ENCODE measurements at regions not wholly inside any gene's neighbourhood (a gene's known extent, or its start where the extent isn't known, plus 50 kb on each side); places are given as distances from the start of the nearest gene placed in this dataset.
A peak's percentile ranks its signal among the peaks of the same experiment; 100 is the strongest.

DNA sequence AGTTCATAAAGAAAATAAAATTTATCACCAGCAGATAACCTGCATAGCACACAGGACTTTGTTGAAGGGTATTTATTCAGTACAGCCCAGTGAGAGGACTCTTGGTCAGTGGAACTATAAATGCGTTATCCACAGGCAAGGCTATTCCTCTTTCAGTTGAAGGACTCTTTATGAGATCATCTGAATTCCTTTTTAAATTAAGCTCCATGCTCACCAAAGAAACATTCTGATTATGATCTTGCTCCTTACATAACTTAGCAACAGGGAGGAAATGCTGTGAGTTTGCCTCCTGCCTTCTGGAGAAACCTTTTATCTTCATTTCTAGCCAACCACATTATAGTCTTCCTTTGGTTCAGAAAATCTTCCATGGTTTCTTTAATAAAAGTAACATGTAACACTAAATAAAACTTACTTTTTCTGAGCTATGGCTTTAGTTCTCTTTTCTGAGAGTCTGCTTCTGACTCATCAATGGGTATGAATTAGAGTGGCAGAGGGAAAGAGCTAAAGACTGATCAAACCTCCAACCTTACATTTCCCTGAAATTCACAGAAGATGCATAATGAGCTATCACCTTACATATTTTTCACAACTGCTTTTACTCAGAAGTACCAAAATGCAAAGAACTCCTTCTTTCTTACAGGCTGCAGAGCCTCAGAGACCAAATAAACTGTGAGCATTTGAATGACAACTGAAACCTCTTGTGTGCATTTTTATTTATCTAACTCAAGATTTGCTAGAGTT lies 267.2 kb downstream of the ADGRG6 start:
- no peak overlapping the region for H3K4me3 Mint-ChIP-seq (ENCODE audit: unreplicated experiment)
- peaks cover 8% of the 10 kb centered on the region for H3K36me3 Mint-ChIP-seq (ENCODE audit: low read depth, unreplicated experiment)
- H3K9me3 Mint-ChIP-seq (ENCODE audit: unreplicated experiment) = peaks cover 6% of the 10 kb centered on the region
- H3K27ac Mint-ChIP-seq (ENCODE audit: unreplicated experiment) = peak overlapping the region; percentile 89
- peaks cover 46% of the 10 kb centered on the region for H3K4me1 Mint-ChIP-seq (ENCODE audit: unreplicated experiment)
- TF ChIP-seq, protein P1, sequence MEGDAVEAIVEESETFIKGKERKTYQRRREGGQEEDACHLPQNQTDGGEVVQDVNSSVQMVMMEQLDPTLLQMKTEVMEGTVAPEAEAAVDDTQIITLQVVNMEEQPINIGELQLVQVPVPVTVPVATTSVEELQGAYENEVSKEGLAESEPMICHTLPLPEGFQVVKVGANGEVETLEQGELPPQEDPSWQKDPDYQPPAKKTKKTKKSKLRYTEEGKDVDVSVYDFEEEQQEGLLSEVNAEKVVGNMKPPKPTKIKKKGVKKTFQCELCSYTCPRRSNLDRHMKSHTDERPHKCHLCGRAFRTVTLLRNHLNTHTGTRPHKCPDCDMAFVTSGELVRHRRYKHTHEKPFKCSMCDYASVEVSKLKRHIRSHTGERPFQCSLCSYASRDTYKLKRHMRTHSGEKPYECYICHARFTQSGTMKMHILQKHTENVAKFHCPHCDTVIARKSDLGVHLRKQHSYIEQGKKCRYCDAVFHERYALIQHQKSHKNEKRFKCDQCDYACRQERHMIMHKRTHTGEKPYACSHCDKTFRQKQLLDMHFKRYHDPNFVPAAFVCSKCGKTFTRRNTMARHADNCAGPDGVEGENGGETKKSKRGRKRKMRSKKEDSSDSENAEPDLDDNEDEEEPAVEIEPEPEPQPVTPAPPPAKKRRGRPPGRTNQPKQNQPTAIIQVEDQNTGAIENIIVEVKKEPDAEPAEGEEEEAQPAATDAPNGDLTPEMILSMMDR (IDR thresholded peaks at IDR 0.05; ENCODE audit: unreplicated experiment) = no peak
- no peak for DNase-seq (ENCODE audit: low spot score)
- H3K27me3 Mint-ChIP-seq (ENCODE audit: unreplicated experiment) = no peaks in the 10 kb centered on the region

DNA sequence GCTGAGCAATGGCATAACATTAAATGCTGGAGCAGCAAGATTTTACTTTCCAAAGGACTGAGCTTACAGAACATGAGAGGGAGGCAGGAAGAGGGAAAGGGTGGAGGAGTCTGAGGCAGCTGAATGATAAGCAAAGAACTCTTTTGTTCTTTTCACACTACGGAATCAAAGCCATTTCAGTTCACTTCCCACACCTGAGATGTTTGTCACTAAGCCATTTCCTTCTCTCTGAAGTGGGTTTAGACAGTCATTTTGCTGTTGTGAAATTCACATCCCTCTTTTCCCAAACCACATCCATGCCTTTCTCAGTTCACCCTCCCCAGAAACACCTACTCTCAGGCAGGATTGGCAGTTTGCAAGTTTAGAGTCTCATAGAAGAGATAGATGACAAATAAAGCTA lies 267.9 kb downstream of the ADGRG6 start:
- Mint-ChIP-seq H3K27ac (ENCODE audit: unreplicated experiment) (peak overlapping the region; percentile 89), H3K27me3 (ENCODE audit: unreplicated experiment) (no peaks in the 10 kb centered on the region), H3K9me3 (ENCODE audit: unreplicated experiment) (peaks cover 10% of the 10 kb centered on the region), H3K36me3 (ENCODE audit: low read depth, unreplicated experiment) (peaks cover 11% of the 10 kb centered on the region), H3K4me1 (ENCODE audit: unreplicated experiment) (peaks cover 46% of the 10 kb centered on the region), H3K4me3 (ENCODE audit: unreplicated experiment) (no peak overlapping the region)
- no peak for DNase-seq (ENCODE audit: low spot score)
- TF ChIP-seq, protein P1 (IDR thresholded peaks at IDR 0.05; ENCODE audit: unreplicated experiment) = no peak

DNA sequence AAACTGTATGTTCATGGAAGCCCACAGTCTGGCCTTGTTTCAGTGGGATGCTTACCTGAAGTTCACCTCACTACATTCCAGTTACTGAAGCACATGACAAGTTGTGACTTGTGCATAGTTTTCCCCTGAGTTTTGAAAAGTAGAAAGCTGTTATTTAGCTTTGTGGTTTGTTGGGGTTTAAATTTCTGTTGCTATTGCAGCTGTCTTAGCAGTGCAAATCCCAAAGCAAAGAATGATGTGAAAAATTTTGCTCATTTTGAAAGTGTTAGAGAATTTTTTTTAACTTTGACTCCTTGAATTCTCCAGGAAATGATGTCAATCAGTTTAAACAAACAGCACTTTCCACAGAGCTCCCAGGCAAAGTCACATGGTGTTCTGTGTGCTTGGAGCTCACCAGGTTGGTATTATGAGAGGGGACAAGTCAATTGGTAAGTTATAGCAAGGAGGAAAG lies 268.4 kb downstream of the ADGRG6 start:
- no peaks in the 10 kb centered on the region for H3K27me3 Mint-ChIP-seq (ENCODE audit: unreplicated experiment)
- no peak overlapping the region for H3K4me3 Mint-ChIP-seq (ENCODE audit: unreplicated experiment)
- TF ChIP-seq, protein P1 (IDR thresholded peaks at IDR 0.05; ENCODE audit: unreplicated experiment) = no peak
- H3K36me3 Mint-ChIP-seq (ENCODE audit: low read depth, unreplicated experiment) = peaks cover 12% of the 10 kb centered on the region
- DNase-seq (ENCODE audit: low spot score) = no peak
- H3K4me1 Mint-ChIP-seq (ENCODE audit: unreplicated experiment) = peaks cover 45% of the 10 kb centered on the region
- peaks cover 13% of the 10 kb centered on the region for H3K9me3 Mint-ChIP-seq (ENCODE audit: unreplicated experiment)
- H3K27ac Mint-ChIP-seq (ENCODE audit: unreplicated experiment) = peak overlapping the region; percentile 89

DNA sequence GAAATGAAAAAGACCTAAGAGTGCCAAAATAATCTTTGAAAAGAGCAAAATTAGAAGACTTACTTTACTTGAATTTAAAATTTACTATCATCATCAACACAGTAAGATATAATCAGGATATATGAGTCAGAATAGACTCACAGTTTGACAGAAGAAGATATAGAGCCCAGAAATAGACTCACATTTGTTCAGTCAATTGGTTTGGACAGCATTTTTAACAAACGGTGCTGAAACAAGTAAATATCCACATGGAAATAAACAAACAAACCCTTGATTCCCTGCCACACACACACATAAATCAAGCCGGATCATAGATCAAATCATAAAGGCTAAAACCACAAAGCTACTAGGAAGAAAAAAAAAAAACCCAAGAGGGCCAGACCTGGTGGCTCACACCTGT lies 291.1 kb downstream of the ADGRG6 start:
- Mint-ChIP-seq H3K4me3 (ENCODE audit: unreplicated experiment) (no peak overlapping the region), H3K4me1 (ENCODE audit: unreplicated experiment) (no peaks in the 10 kb centered on the region), H3K27me3 (ENCODE audit: unreplicated experiment) (peaks cover 1% of the 10 kb centered on the region), H3K27ac (ENCODE audit: unreplicated experiment) (no peak overlapping the region), H3K36me3 (ENCODE audit: low read depth, unreplicated experiment) (no peaks in the 10 kb centered on the region), H3K9me3 (ENCODE audit: unreplicated experiment) (peaks cover 6% of the 10 kb centered on the region)
- TF ChIP-seq, protein P1 (IDR thresholded peaks at IDR 0.05; ENCODE audit: unreplicated experiment) = no peak
- no peak for DNase-seq (ENCODE audit: low spot score)

DNA sequence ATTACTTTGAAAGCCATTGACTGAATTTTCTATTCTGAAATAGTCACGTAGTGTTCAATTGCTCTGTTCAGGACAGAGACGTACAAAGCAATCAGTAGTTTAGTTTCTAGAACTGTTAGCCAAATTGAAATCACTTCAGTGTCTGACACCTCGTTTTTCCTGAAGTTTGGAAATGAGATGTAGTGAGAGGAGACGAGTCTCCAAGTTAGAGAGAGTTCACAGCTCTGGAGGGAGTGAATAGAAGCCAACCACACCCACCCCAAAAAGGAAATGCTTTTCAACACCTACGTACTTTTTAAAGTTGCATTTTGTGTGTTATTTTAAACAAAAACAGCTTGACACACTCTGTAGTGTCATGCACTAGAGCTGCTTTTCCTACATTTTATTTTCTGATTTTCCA lies 296.0 kb downstream of the ADGRG6 start:
- peaks cover 1% of the 10 kb centered on the region for H3K27me3 Mint-ChIP-seq (ENCODE audit: unreplicated experiment)
- no peak overlapping the region for H3K27ac Mint-ChIP-seq (ENCODE audit: unreplicated experiment)
- no peaks in the 10 kb centered on the region for H3K36me3 Mint-ChIP-seq (ENCODE audit: low read depth, unreplicated experiment)
- no peak overlapping the region for H3K4me3 Mint-ChIP-seq (ENCODE audit: unreplicated experiment)
- no peaks in the 10 kb centered on the region for H3K9me3 Mint-ChIP-seq (ENCODE audit: unreplicated experiment)
- DNase-seq (ENCODE audit: low spot score) = no peak
- peaks cover 5% of the 10 kb centered on the region for H3K4me1 Mint-ChIP-seq (ENCODE audit: unreplicated experiment)
- TF ChIP-seq, protein P1 (IDR thresholded peaks at IDR 0.05; ENCODE audit: unreplicated experiment) = no peak

All from endothelial cell (in vitro differentiated cells).